A549 (cell line): ENCODE measurements at regions not wholly inside any gene's neighbourhood (a gene's known extent, or its start where the extent isn't known, plus 50 kb on each side); places are given as distances from the start of the nearest gene placed in this dataset.

Experiments
- ATAC-seq, 2 experiments: fragments of 200-7000 bp in 1 of 2; fragments of >200 bp in 1 of 2; cut with Nextera tagmentation in 1 of 2; cut with Tn5 transposase in 1 of 2; 3 replicates each; pipeline versions ENCODE4 v1.8.0 to v1.9.1; 2018 to 2020; ENCODE audit warnings: mild to moderate bottlenecking in 1 of 2, moderate library complexity in 1 of 2
- CTCF ChIA-PET: fragments of 300-600 bp; sonication (Branson Sonifier 250); formaldehyde crosslinking; extraction: SDS; loops from one replicate; lab custom pipeline; 2021; ENCODE audit warnings: antibody characterized with exemption, inconsistent platforms; lab: Yijun Ruan, JAX
- POLR2A ChIA-PET: fragments of 350-600 bp; formaldehyde crosslinking; extraction: SDS; loops from one replicate; lab custom pipeline; 2021; ENCODE audit warnings: antibody characterized with exemption, inconsistent platforms; lab: Yijun Ruan, JAX
- DNase-seq, 2 experiments: peaks; one replicate each; pipeline versions ENCODE4 v3.0.0 to v3.0.0-alpha.2; 2011 to 2016; ENCODE audit warnings: low read depth in 1 of 2, low spot score in 1 of 2
- FAIRE-seq: peaks from 2 replicates; lab custom pipeline; 2011; peaks lifted over from hg19 to GRCh38; lab: Jason Lieb, UNC
- H3K27ac ChIP-seq, 2 experiments: fragments of >200 bp; sonication (Bioruptor Twin); formaldehyde crosslinking; 3 replicates each; pipeline ENCODE4 v1.5.1; 2016 to 2017
- H3K4me1 ChIP-seq: fragments of >200 bp; sonication (Bioruptor Twin); formaldehyde crosslinking; 3 replicates; pipeline ENCODE4 v1.6.1; 2016
- H3K4me2 ChIP-seq: fragments of >200 bp; sonication (Bioruptor Twin); formaldehyde crosslinking; 3 replicates; pipeline ENCODE4 v1.6.1; 2016
- H3K4me3 ChIP-seq: fragments of >200 bp; sonication (Bioruptor Twin); formaldehyde crosslinking; 3 replicates; pipeline ENCODE4 v1.5.1; 2016
- H3K9me3 ChIP-seq: fragments of >200 bp; sonication (Bioruptor Twin); formaldehyde crosslinking; 3 replicates; pipeline ENCODE4 v1.6.1; 2016
- CEBPB ChIP-seq, 2 experiments: fragments of >200 bp in 1 of 2; sonication (Bioruptor Twin) in 1 of 2; formaldehyde crosslinking in 1 of 2; IDR thresholded peaks; 2 replicates each; pipeline ENCODE4 v1.6.1; 2012 to 2016
- EHF ChIP-seq: fragments of 250-450 bp; sonication (Bioruptor Pico); IDR thresholded peaks from 2 replicates; pipeline ENCODE4 v1.5.0; 2020; ENCODE audit warnings: mild to moderate bottlenecking
- EHMT2 ChIP-seq: fragments of 200-600 bp; sonication (generic); IDR thresholded peaks from 2 replicates; pipeline ENCODE4 v1.6.1; 2016; ENCODE audit warnings: antibody characterized with exemption, low read depth, mild to moderate bottlenecking, moderate library complexity
- ELK1 ChIP-seq: fragments of 150-350 bp; IDR thresholded peaks from 2 replicates; pipeline ENCODE4 v1.6.1; 2014; ENCODE audit warnings: low read depth, mild to moderate bottlenecking, low read length
- FOSL2 ChIP-seq, 2 experiments: fragments of 450-650 bp in 1 of 2; fragments of >200 bp in 1 of 2; sonication (Bioruptor Twin) in 1 of 2; formaldehyde crosslinking; IDR thresholded peaks; 2 replicates each; pipeline versions ENCODE4 v1.5.0 to v1.6.1; 2016 to 2020; ENCODE audit warnings: mild to moderate bottlenecking in 1 of 2, moderate library complexity in 1 of 2
- HOXA7 ChIP-seq: fragments of 250-450 bp; sonication (Bioruptor Pico); IDR thresholded peaks from 2 replicates; pipeline ENCODE4 v1.5.0; 2020; ENCODE audit warnings: mild to moderate bottlenecking, moderate library complexity
- JUN ChIP-seq, 2 experiments: fragments of >200 bp; sonication (Bioruptor Twin); formaldehyde crosslinking; IDR thresholded peaks; 2 replicates in 1 of 2; 3 replicates in 1 of 2; pipeline ENCODE4 v1.6.1; 2016 to 2017
- KDM1A ChIP-seq: fragments of 200-600 bp; sonication (generic); IDR thresholded peaks from 2 replicates; pipeline ENCODE4 v1.6.1; 2016; ENCODE audit warnings: low read depth, mild to moderate bottlenecking
- KDM5A ChIP-seq: fragments of 200-600 bp; sonication (generic); IDR thresholded peaks from 2 replicates; pipeline ENCODE4 v1.6.1; 2016; ENCODE audit warnings: antibody characterized with exemption, mild to moderate bottlenecking
- NFE2L2 ChIP-seq: fragments of 150-350 bp; conservative IDR thresholded peaks from 2 replicates; pipeline ENCODE4 v1.6.1; 2014; ENCODE audit warnings: low read length
- NR3C1 ChIP-seq: fragments of >200 bp; sonication (Bioruptor Twin); formaldehyde crosslinking; IDR thresholded peaks from 3 replicates; pipeline ENCODE4 v1.6.1; 2017
- PHF8 ChIP-seq: fragments of 200-600 bp; sonication (generic); IDR thresholded peaks from 2 replicates; pipeline ENCODE4 v1.6.1; 2016; ENCODE audit warnings: low read depth, mild to moderate bottlenecking, antibody characterized with exemption, moderate library complexity, borderline replicate concordance
- POLR2A ChIP-seq: IDR thresholded peaks from 2 replicates; pipeline ENCODE4 v1.6.1; 2012; ENCODE audit warnings: mild to moderate bottlenecking, low read length
- POLR2AphosphoS2 ChIP-seq: conservative IDR thresholded peaks from 2 replicates; pipeline ENCODE4 v1.6.1; 2012; ENCODE audit warnings: low read length, improper control_type of control experiment, inconsistent platforms
- RAD21 ChIP-seq, 2 experiments: fragments of >200 bp in 1 of 2; sonication (Bioruptor Twin) in 1 of 2; formaldehyde crosslinking in 1 of 2; IDR thresholded peaks in 1 of 2; conservative IDR thresholded peaks in 1 of 2; 2 replicates in 1 of 2; 3 replicates in 1 of 2; pipeline ENCODE4 v1.6.1; 2012 to 2018; ENCODE audit warnings: inconsistent platforms in 1 of 2
- REST ChIP-seq: fragments of 200-600 bp; sonication (generic); IDR thresholded peaks from 2 replicates; pipeline ENCODE4 v1.6.1; 2016; ENCODE audit warnings: antibody characterized with exemption, mild to moderate bottlenecking, moderate library complexity
- TP53 ChIP-seq: fragments of 250-450 bp; sonication (Bioruptor Pico); IDR thresholded peaks from 2 replicates; pipeline ENCODE4 v1.5.0; 2021; ENCODE audit warnings: mild to moderate bottlenecking, moderate library complexity
- ZNF302 ChIP-seq: fragments of 250-450 bp; sonication (Bioruptor Pico); IDR thresholded peaks from 2 replicates; pipeline ENCODE4 v1.9.0; 2021; ENCODE audit warnings: inconsistent platforms, mild to moderate bottlenecking, moderate library complexity
- WGBS: methylation state at CpG from one replicate; pipeline ENCODE4 v1.1.6; 2017; ENCODE audit errors: missing lambda C conversion rate; 5-methylcytosine and 5-hydroxymethylcytosine counted together
- TF ChIP-seq, protein P1 (sequence below): fragments of >200 bp; sonication (Bioruptor Twin); formaldehyde crosslinking; IDR thresholded peaks from 2 replicates; pipeline ENCODE4 v1.6.1; 2016

DNA sequence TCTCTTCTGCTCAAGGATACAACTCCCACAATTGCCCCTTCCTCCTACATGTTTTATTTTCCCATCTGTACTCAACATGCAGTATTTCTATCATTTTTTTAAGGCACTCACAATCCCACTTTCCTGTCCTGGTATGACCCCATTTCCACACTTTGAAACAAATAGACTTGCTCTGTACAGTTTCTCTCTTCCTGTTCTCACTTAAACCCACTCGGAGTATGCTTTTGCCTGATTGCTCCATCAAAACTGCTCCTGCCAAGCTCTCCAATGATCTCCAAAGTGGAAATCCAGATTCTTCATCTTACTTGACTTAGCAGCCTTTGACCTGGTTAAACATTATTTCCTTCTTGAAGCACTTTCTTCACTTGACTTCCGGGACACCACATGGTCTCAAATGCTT is 384.5 kb downstream of the SEC23A start:
- CTCF ChIA-PET = interaction anchor here (1.9 kb wide), 1 partner anchor 149 kb away, joined by 6 read pairs; no protein-coding TSS in a partner anchor
- Histone ChIP-seq H3K9me3 (no peaks in the 10 kb centered on the region), H3K4me1 (no peaks in the 10 kb centered on the region), H3K4me2 (no peak overlapping the region), H3K4me3 (no peak overlapping the region), H3K27ac (no peak overlapping the region)
- no peak for TF ChIP-seq REST
- no peak for TF ChIP-seq EHMT2
- TF ChIP-seq HOXA7 (CRISPR knock-in tag) = no peak
- no peak for TF ChIP-seq ELK1
- 2% methylated on average over 2 of the region's 2 CpGs for WGBS
- POLR2A ChIA-PET = no interaction called here
- DNase-seq (no peak), ATAC-seq (no peak), FAIRE-seq (no peak)

DNA sequence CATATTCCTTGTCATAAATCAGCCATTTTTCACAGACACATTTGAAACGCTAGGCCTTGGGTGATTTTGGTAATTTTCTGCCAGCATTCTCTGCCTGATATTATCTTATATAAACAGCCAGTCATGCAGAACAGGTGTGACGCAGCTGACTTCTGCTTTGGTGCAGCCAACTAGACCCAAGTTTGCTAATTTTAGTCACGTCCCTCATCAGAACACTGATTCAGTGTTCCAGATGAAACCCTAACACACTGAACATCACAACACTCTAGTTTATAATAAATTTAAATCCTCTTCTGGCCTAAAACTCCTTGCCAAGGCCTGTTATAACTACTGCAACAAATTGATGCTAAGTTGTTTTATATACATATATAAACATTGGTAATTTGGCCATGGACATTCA is 386.1 kb downstream of the SEC23A start:
- CTCF ChIA-PET = no interaction called here
- no peak for ATAC-seq
- H3K4me2 ChIP-seq = no peak overlapping the region
- no peaks in the 10 kb centered on the region for H3K9me3 ChIP-seq
- DNase-seq = no peak
- POLR2A ChIA-PET = no interaction called here
- H3K4me3 ChIP-seq = no peak overlapping the region
- TF ChIP-seq EHF (no peak), NFE2L2 (0 out of 2 replicates have a peak, but pooled peaks have one; percentile 9)
- no peak overlapping the region for H3K27ac ChIP-seq
- WGBS = 35% methylated on average over 3 of the region's 3 CpGs
- H3K4me1 ChIP-seq = no peaks in the 10 kb centered on the region
- no peak for FAIRE-seq

GRCh38 chr14:38710881-38711280 is 392.2 kb downstream of the SEC23A start:
- ChIA-PET CTCF (no interaction called here), POLR2A (no interaction called here)
- Histone ChIP-seq H3K27ac (no peak overlapping the region), H3K4me2 (no peak overlapping the region), H3K4me1 (no peaks in the 10 kb centered on the region), H3K9me3 (no peaks in the 10 kb centered on the region), H3K4me3 (no peak overlapping the region)
- FAIRE-seq = no peak
- 13% methylated on average over 3 of the region's 3 CpGs for WGBS
- no peak for ATAC-seq
- DNase-seq = no peak
- no peak for TF ChIP-seq FOSL2 (IDR thresholded peaks at IDR 0.05)
- TF ChIP-seq FOSL2 (CRISPR knock-in tag; IDR thresholded peaks at IDR 0.05) = no peak
- TF ChIP-seq CEBPB (IDR thresholded peaks at IDR 0.05) = no peak
- no peak for TF ChIP-seq ZNF302 (CRISPR knock-in tag)
- no peak for TF ChIP-seq POLR2AphosphoS2
- TF ChIP-seq HOXA7 (CRISPR knock-in tag) = no peak
- TF ChIP-seq NR3C1 = no peak
- TF ChIP-seq JUN (IDR thresholded peaks at IDR 0.05) = no peak
- no peak for TF ChIP-seq PHF8
- TF ChIP-seq POLR2A = no peak
- no peak for TF ChIP-seq KDM5A
- TF ChIP-seq, protein P1, sequence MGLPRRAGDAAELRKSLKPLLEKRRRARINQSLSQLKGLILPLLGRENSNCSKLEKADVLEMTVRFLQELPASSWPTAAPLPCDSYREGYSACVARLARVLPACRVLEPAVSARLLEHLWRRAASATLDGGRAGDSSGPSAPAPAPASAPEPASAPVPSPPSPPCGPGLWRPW = no peak
- TF ChIP-seq RAD21 (conservative IDR thresholded peaks at IDR 0.05 in 1 of 2, IDR thresholded peaks at IDR 0.05 in 1 of 2) = no peak
- TF ChIP-seq KDM1A = no peak
- TF ChIP-seq TP53 (CRISPR knock-in tag) = no peak
